Stimulated activated CD8-positive, alpha-beta memory T cell treated with anti-CD3 and anti-CD28 coated beads, Interleukin-7, amount 100 ng/mL, for 24 hours (primary cell): ENCODE measurements at regions not wholly inside any gene's neighbourhood (a gene's known extent, or its start where the extent isn't known, plus 50 kb on each side); places are given as distances from the start of the nearest gene placed in this dataset.
"Not testable (repeated sequence)": the region's sequence is repeated elsewhere in the genome, so short reads cannot be mapped to it uniquely, and the experiment has no call there.

Experiments used
- DNase-seq: peaks from one replicate; pipeline ENCODE4 v3.0.0-alpha.2; 2020; ENCODE audit warnings: low read depth

- peak; percentile 37 for DNase-seq
Measured at GRCh38 chr2:239548451-239548871, 147.6 kb upstream of the HDAC4 start.

- not testable (repeated sequence) for DNase-seq
Measured at GRCh38 chr2:239547140-239547539, 146.3 kb upstream of the HDAC4 start.

GRCh38 chr2:239546541-239546940, 145.7 kb upstream of the HDAC4 start:
- DNase-seq: no peak

GRCh38 chr2:239545741-239546392, 145.0 kb upstream of the HDAC4 start:
- DNase-seq: no peak

GRCh38 chr2:239544918-239545465, 144.2 kb upstream of the HDAC4 start:
- DNase-seq: peak; percentile 33

- no peak for DNase-seq
Measured at GRCh38 chr2:239544143-239544917, 143.5 kb upstream of the HDAC4 start.

- no peak for DNase-seq
Measured at GRCh38 chr2:239543702-239544101, 142.9 kb upstream of the HDAC4 start.

GRCh38 chr2:239540174-239540573, 139.4 kb upstream of the HDAC4 start:
- no peak for DNase-seq

- DNase-seq: no peak
Measured at GRCh38 chr2:239539776-239540100, 138.9 kb upstream of the HDAC4 start.

GRCh38 chr2:239539083-239539775, 138.4 kb upstream of the HDAC4 start:
- DNase-seq: no peak

- no peak for DNase-seq
Measured at GRCh38 chr2:239538357-239539052, 137.7 kb upstream of the HDAC4 start.

GRCh38 chr2:239537633-239538356, 137.0 kb upstream of the HDAC4 start:
- no peak for DNase-seq

GRCh38 chr2:239536186-239536585, 135.4 kb upstream of the HDAC4 start:
- DNase-seq: no peak

GRCh38 chr2:239535413-239536144, 134.8 kb upstream of the HDAC4 start:
- DNase-seq: no peak

GRCh38 chr2:239534581-239535412, 134.0 kb upstream of the HDAC4 start:
- no peak for DNase-seq

- no peak for DNase-seq
Measured at GRCh38 chr2:239533569-239534316, 132.9 kb upstream of the HDAC4 start.

- no peak for DNase-seq
Measured at GRCh38 chr2:239532859-239533258, 132.0 kb upstream of the HDAC4 start.

- no peak for DNase-seq
Measured at GRCh38 chr2:239532250-239532649, 131.4 kb upstream of the HDAC4 start.
